Spinal cord (tissue), 9 donors: ENCODE measurements at regions not wholly inside any gene's neighbourhood (a gene's known extent, or its start where the extent isn't known, plus 50 kb on each side); places are given as distances from the start of the nearest gene placed in this dataset.

Experiments
- DNase-seq, 6 donors: peaks; one replicate each; pipeline versions ENCODE4 v3.0.0 to v3.0.0-alpha.2; 2013 to 2015; ENCODE audit warnings: low spot score in 6 of 6, low read depth in 4 of 6
- H3K27ac ChIP-seq: one replicate; pipeline ENCODE4 v1.5.1; 2013; ENCODE audit warnings: low read depth, low read length, control low read depth
- H3K27me3 ChIP-seq: one replicate; pipeline ENCODE4 v1.6.1; 2013; ENCODE audit warnings: low read length; ENCODE audit not compliant: control insufficient read depth, insufficient read depth
- H3K36me3 ChIP-seq: one replicate; pipeline ENCODE4 v1.6.1; 2013; ENCODE audit warnings: low read length; ENCODE audit not compliant: control insufficient read depth, insufficient read depth
- H3K4me1 ChIP-seq: one replicate; pipeline ENCODE4 v1.6.1; 2013; ENCODE audit warnings: low read length; ENCODE audit not compliant: control insufficient read depth, insufficient read depth
- H3K4me3 ChIP-seq: one replicate; pipeline ENCODE4 v1.5.1; 2013; ENCODE audit warnings: low read depth, low read length, control low read depth
- H3K9me3 ChIP-seq: one replicate; pipeline ENCODE4 v1.6.1; 2013; ENCODE audit warnings: low read length; ENCODE audit not compliant: control insufficient read depth, insufficient read depth
- WGBS: methylation state at CpG from one replicate; pipeline ENCODE4 v1.1.5; 2013; ENCODE audit warnings: missing lambda C conversion rate; ENCODE audit not compliant: insufficient coverage; 5-methylcytosine and 5-hydroxymethylcytosine counted together
- donor health status: healthy.

DNA sequence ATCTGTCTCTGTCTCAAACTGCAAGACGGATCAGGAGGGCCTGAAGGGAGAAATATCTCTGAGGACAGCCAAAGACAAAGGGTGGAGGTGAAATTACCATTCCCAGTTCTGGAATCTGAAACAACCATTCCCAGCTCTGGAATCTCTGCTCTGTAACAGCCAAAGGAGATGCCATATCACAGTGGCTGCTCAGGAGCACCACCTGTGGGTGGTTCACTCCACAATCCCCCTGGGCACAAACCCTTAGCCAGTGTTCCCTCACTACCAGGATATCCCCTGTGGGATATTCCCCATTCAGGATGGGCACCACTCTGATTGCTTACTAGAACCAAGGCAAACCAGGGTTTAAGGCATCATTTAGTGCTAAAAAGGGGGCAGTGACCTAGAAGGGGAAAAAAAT, 199.0 kb downstream of the HTR7 start:
- 0% methylated on average over 1 of the region's 1 CpG for WGBS
- no peaks in the 10 kb centered on the region for H3K9me3 ChIP-seq

GRCh38 chr10:90665905-90666662, 191.8 kb downstream of the HTR7 start:
- Histone ChIP-seq H3K36me3 (no peaks in the 10 kb centered on the region), H3K9me3 (no peaks in the 10 kb centered on the region), H3K27me3 (no peaks in the 10 kb centered on the region), H3K27ac (no peak overlapping the region), H3K4me1 (no peaks in the 10 kb centered on the region), H3K4me3 (no peak overlapping the region)
- no peak for DNase-seq
- 100% methylated on average over 1 of the region's 8 CpGs for WGBS

More for the DNA sequence above, 199.0 kb downstream of the HTR7 start:
- Histone ChIP-seq H3K27me3 (no peaks in the 10 kb centered on the region), H3K4me1 (no peaks in the 10 kb centered on the region), H3K36me3 (no peaks in the 10 kb centered on the region), H3K27ac (no peak overlapping the region), H3K4me3 (no peak overlapping the region)
- no peak for DNase-seq

GRCh38 chr10:90674461-90674860, 183.4 kb downstream of the HTR7 start:
- DNase-seq: no peak
- no peak overlapping the region for H3K27ac ChIP-seq
- no peaks in the 10 kb centered on the region for H3K27me3 ChIP-seq
- H3K4me1 ChIP-seq: no peaks in the 10 kb centered on the region
- WGBS: no CpG with 5 or more reads among the region's 1 CpG
- no peaks in the 10 kb centered on the region for H3K9me3 ChIP-seq
- H3K4me3 ChIP-seq: no peak overlapping the region
- no peaks in the 10 kb centered on the region for H3K36me3 ChIP-seq

DNA sequence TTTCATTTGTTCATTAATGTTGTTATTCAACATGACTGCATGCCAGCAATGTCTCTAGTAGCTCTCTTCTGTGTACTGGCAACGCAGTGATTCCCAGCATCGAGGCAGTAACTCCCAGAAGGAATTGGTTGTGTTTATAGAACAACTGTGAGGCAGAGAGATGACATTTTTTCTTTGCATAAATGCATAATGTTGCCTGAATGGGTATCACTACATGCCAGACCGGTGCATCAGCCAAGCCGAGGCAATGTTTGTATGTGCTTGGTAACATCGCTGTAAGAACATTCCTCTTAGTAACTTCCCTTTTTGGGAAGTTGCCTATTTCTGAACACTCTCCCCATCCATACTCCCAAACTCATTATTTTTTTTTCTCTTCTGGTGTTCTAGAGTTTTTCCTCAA, 182.9 kb downstream of the HTR7 start:
- Histone ChIP-seq H3K27me3 (no peaks in the 10 kb centered on the region), H3K4me3 (no peak overlapping the region), H3K36me3 (no peaks in the 10 kb centered on the region), H3K9me3 (no peaks in the 10 kb centered on the region), H3K27ac (no peak overlapping the region), H3K4me1 (no peaks in the 10 kb centered on the region)
- WGBS: 92% methylated on average over 3 of the region's 5 CpGs
- peak in 2 of 6 donors; percentile 4 to 72 for DNase-seq

DNA sequence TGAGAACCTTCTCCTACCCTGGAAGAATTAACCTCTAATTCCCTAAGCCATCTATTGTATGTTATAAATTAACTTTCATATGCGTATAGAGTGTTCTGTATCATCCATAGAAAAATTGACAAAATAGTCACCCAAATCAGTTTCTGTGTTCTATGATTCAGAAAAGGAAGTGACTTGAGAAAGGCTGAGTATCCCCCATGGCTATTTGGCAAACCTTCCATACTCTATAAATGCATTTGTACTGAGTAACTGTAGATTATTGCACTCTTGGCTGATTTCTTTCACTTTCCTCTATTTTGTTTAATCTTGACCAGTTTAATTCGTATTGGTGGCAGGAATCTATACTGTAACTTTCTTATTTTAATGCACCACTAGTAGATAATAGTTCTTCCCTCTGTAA, 182.2 kb downstream of the HTR7 start:
- H3K27me3 ChIP-seq: no peaks in the 10 kb centered on the region
- no peaks in the 10 kb centered on the region for H3K36me3 ChIP-seq
- H3K4me1 ChIP-seq: no peaks in the 10 kb centered on the region
- H3K4me3 ChIP-seq: no peak overlapping the region
- DNase-seq: no peak
- H3K9me3 ChIP-seq: no peaks in the 10 kb centered on the region
- no peak overlapping the region for H3K27ac ChIP-seq
- WGBS: no CpG with 5 or more reads among the region's 2 CpGs
